HepG2 (cell line): ENCODE measurements at regions not wholly inside any gene's neighbourhood (a gene's known extent, or its start where the extent isn't known, plus 50 kb on each side); places are given as distances from the start of the nearest gene placed in this dataset.

Experiments used
- ATAC-seq: fragments of 200-7000 bp; cut with Tn5 transposase; 3 replicates; pipeline ENCODE4 v1.9.1; 2020; ENCODE audit warnings: mild to moderate bottlenecking, moderate library complexity
- BruUV-seq: library from RNA; stranded (reverse); fragments of 400-500 nt; replicated peaks from 2 replicates; lab custom pipeline; 2021; lab: Mats Ljungman, UMichigan
- CTCF ChIA-PET: fragments of 300-600 bp; formaldehyde crosslinking; extraction: SDS; loops from one replicate; lab custom pipeline; 2021; ENCODE audit warnings: low total read pairs, inconsistent platforms, low intra/inter-chr PET ratio; lab: Yijun Ruan, JAX
- POLR2A ChIA-PET: fragments of 350-600 bp; sonication (Branson Sonifier 250); formaldehyde crosslinking; loops from one replicate; lab custom pipeline; 2020; ENCODE audit warnings: antibody characterized with exemption, inconsistent platforms; lab: Yijun Ruan, JAX
- DNase-seq: peaks from one replicate; pipeline ENCODE4 v3.0.0-alpha.2; 2015; ENCODE audit warnings: low spot score
- FAIRE-seq: peaks from 3 replicates; lab custom pipeline; 2011; peaks lifted over from hg19 to GRCh38; lab: Jason Lieb, UNC
- H2AFZ ChIP-seq: one replicate; pipeline ENCODE4 v1.6.1; 2011; ENCODE audit warnings: low read length, inconsistent platforms
- H3K27ac ChIP-seq: fragments of 300-600 bp; 3 replicates; pipeline ENCODE4 v1.8.0; 2011; ENCODE audit warnings: mixed run types, mild to moderate bottlenecking, mixed read lengths, low read length, inconsistent platforms; ENCODE audit not compliant: insufficient read depth; ENCODE audit errors: extremely low read length
- H3K27me3 ChIP-seq, 2 experiments: fragments of 200-600 bp in 1 of 2; 2 replicates in 1 of 2; 3 replicates in 1 of 2; pipeline versions ENCODE4 v1.6.0 to v1.8.0; 2011; ENCODE audit warnings: low read length in 2 of 2, mild to moderate bottlenecking in 2 of 2, moderate library complexity in 2 of 2, inconsistent platforms in 1 of 2; ENCODE audit not compliant: insufficient read depth in 2 of 2, control insufficient read depth in 1 of 2
- H3K36me3 ChIP-seq, 2 experiments: fragments of 200-600 bp in 1 of 2; replicated peaks in 1 of 2; 2 replicates in 1 of 2; 3 replicates in 1 of 2; pipeline versions ENCODE4 v1.5.1 to v1.8.0; 2011; ENCODE audit warnings: low read length in 2 of 2, inconsistent platforms in 1 of 2; ENCODE audit not compliant: insufficient read depth in 2 of 2, control insufficient read depth in 1 of 2
- H3K4me1 ChIP-seq: 2 replicates; pipeline ENCODE4 v1.5.1; 2012; ENCODE audit warnings: low read length, inconsistent platforms; ENCODE audit not compliant: insufficient read depth
- H3K4me2 ChIP-seq: 2 replicates; pipeline ENCODE4 v1.6.0; 2011; ENCODE audit warnings: low read depth, low read length, inconsistent platforms
- H3K4me3 ChIP-seq, 3 experiments: fragments of 200-600 bp in 1 of 3; sonication (generic), shearing (Covaris generic) in 1 of 3; replicated peaks in 1 of 3; 2 replicates each; pipeline ENCODE4 v1.5.1; 2011 to 2016; ENCODE audit warnings: low read length in 3 of 3, inconsistent platforms in 2 of 3, low read depth in 2 of 3, mild to moderate bottlenecking in 2 of 3, control low read depth in 1 of 3, mixed read lengths in 1 of 3; ENCODE audit not compliant: insufficient read depth in 1 of 3
- H3K79me2 ChIP-seq: one replicate; pipeline ENCODE4 v1.6.1; 2011; ENCODE audit warnings: low read length, inconsistent platforms; ENCODE audit not compliant: insufficient read depth
- H3K9ac ChIP-seq: 2 replicates; pipeline ENCODE4 v1.6.0; 2011; ENCODE audit warnings: mild to moderate bottlenecking, low read depth, low read length, inconsistent platforms; ENCODE audit not compliant: insufficient read depth
- H3K9me3 ChIP-seq: 2 replicates; pipeline ENCODE4 v1.5.1; 2012; ENCODE audit warnings: mild to moderate bottlenecking, low read length
- H4K20me1 ChIP-seq: 2 replicates; pipeline ENCODE4 v1.6.0; 2011; ENCODE audit warnings: inconsistent platforms, mild to moderate bottlenecking, low read length, moderate library complexity; ENCODE audit not compliant: insufficient read depth
- CBX2 ChIP-seq, 2 experiments: fragments of 200-600 bp in 1 of 2; sonication (generic); formaldehyde crosslinking in 1 of 2; IDR thresholded peaks; 2 replicates each; pipeline versions ENCODE4 v1.7.0 to v1.8.1; 2018 to 2022; ENCODE audit warnings: low read depth in 2 of 2, low read length in 1 of 2, mild to moderate bottlenecking in 1 of 2, missing genetic modification reagents in 1 of 2
- DMAP1 ChIP-seq: IDR thresholded peaks from 2 replicates; pipeline ENCODE4 v1.6.1; 2016
- KLF16 ChIP-seq, 2 experiments: sonication (generic) in 1 of 2; formaldehyde crosslinking in 1 of 2; IDR thresholded peaks; 2 replicates each; pipeline versions ENCODE4 v1.6.1 to v1.8.0; 2016 to 2023; ENCODE audit warnings: missing genetic modification reagents in 2 of 2, missing compliant biosample characterization in 1 of 2
- NFYB ChIP-seq: sonication (generic); formaldehyde crosslinking; IDR thresholded peaks from 2 replicates; pipeline ENCODE4 v1.4.0; 2020; ENCODE audit warnings: missing genetic modification reagents
- NR1H2 ChIP-seq: sonication (generic); formaldehyde crosslinking; IDR thresholded peaks from 2 replicates; pipeline ENCODE4 v1.8.1; 2022; ENCODE audit warnings: low read depth, missing genetic modification reagents, borderline replicate concordance
- NR2C2 ChIP-seq: sonication (generic); formaldehyde crosslinking; IDR thresholded peaks from 2 replicates; pipeline ENCODE4 v1.4.0; 2020; ENCODE audit warnings: missing genetic modification reagents, mild to moderate bottlenecking, moderate library complexity, borderline replicate concordance
- PCBP1 ChIP-seq: fragments of 200-400 bp; formaldehyde crosslinking; IDR thresholded peaks from 2 replicates; pipeline ENCODE4 v1.6.1; 2017; ENCODE audit warnings: mild to moderate bottlenecking, low read depth, low read length, borderline replicate concordance
- RFX3 ChIP-seq: IDR thresholded peaks from 2 replicates; pipeline ENCODE4 v1.6.1; 2016; ENCODE audit warnings: missing biosample characterization, missing genetic modification reagents
- ZNF337 ChIP-seq: sonication (generic); formaldehyde crosslinking; IDR thresholded peaks from 2 replicates; pipeline ENCODE4 v1.5.1; 2020; ENCODE audit warnings: missing genetic modification reagents, low read depth, mild to moderate bottlenecking, borderline replicate concordance
- ZNF382 ChIP-seq: sonication (generic); formaldehyde crosslinking; IDR thresholded peaks from 2 replicates; pipeline ENCODE4 v1.5.0; 2020; ENCODE audit warnings: missing genetic modification reagents, mild to moderate bottlenecking, borderline replicate concordance
- ZNF768 ChIP-seq: sonication (generic); formaldehyde crosslinking; IDR thresholded peaks from 2 replicates; pipeline ENCODE4 v1.4.0; 2020; ENCODE audit warnings: missing genetic modification reagents
- ZNF775 ChIP-seq: sonication (generic); formaldehyde crosslinking; IDR thresholded peaks from 2 replicates; pipeline ENCODE4 v1.4.0; 2020; ENCODE audit warnings: missing genetic modification reagents, mild to moderate bottlenecking, moderate library complexity, borderline replicate concordance
- ZSCAN22 ChIP-seq: sonication (generic); formaldehyde crosslinking; IDR thresholded peaks from 2 replicates; pipeline ENCODE4 v1.4.0; 2020; ENCODE audit warnings: mild to moderate bottlenecking, missing genetic modification reagents
- WGBS: methylation state at CpG from one replicate; pipeline ENCODE4 v1.1.6; 2017; ENCODE audit warnings: low lambda C conversion rate; 5-methylcytosine and 5-hydroxymethylcytosine counted together
- in situ Hi-C: cut with HindIII; loops from 2 replicates; pipeline ENCODE4 v1.10.0; 2017; ENCODE audit warnings: low pct_unique_long_range_greater_than_20kb; ENCODE audit not compliant: extremely low pct_ligation_motif_present
- intact Hi-C: fragments of 100-400 bp; cut with micrococcal nuclease; formaldehyde crosslinking; loops from one replicate; pipeline ENCODE4 v1.10.0; 2022; ENCODE audit not compliant: unreplicated experiment

- Histone ChIP-seq H3K4me1 (no peaks in the 10 kb centered on the region), H2AFZ (no peak overlapping the region), H3K9ac (no peak overlapping the region), H3K79me2 (no peaks in the 10 kb centered on the region), H3K36me3 (no peaks in the 10 kb centered on the region), H4K20me1 (no peaks in the 10 kb centered on the region), H3K9me3 (no peaks in the 10 kb centered on the region), H3K27me3 (peaks cover 0 to 11% of the 10 kb centered on the region in 2 experiments; a peak in 2 of 5 replicates), H3K4me3 (no peak overlapping the region), H3K27ac (no peak overlapping the region), H3K4me2 (no peak overlapping the region)
- no peak for DNase-seq
- in situ Hi-C loops, result no loop called here
- ChIA-PET CTCF (no interaction called here), POLR2A (no interaction called here)
- no TSS peak for BruUV-seq
- 2% methylated on average over 2 of the region's 2 CpGs for WGBS
- no peak for ATAC-seq
- FAIRE-seq, result no peak
- TF ChIP-seq CBX2 (IDR thresholded peaks at IDR 0.05; ENCODE audit: low read depth, low read length), result peak; percentile 56; the same call in 1 of the 2 replicates
- no peak for TF ChIP-seq CBX2 (CRISPR knock-in tag; IDR thresholded peaks at IDR 0.05; ENCODE audit: low read depth)
- no peak for TF ChIP-seq NR2C2 (CRISPR knock-in tag)
- intact Hi-C loops, result no loop called here
Observed at GRCh38 chr4:138633580-138633904, 382.0 kb upstream of the NOCT start.

- DNase-seq, result no peak
- Histone ChIP-seq H2AFZ (no peak overlapping the region), H3K4me3 (no peak overlapping the region), H3K79me2 (no peaks in the 10 kb centered on the region), H3K9me3 (no peaks in the 10 kb centered on the region), H3K9ac (no peak overlapping the region), H3K27ac (no peak overlapping the region), H3K4me1 (no peaks in the 10 kb centered on the region), H3K27me3 (peaks cover 0 to 11% of the 10 kb centered on the region in 2 experiments; a peak in 2 of 5 replicates), H4K20me1 (no peaks in the 10 kb centered on the region), H3K4me2 (no peak overlapping the region), H3K36me3 (no peaks in the 10 kb centered on the region)
- 16% methylated on average over 5 of the region's 5 CpGs for WGBS
- CTCF ChIA-PET, result no interaction called here
- in situ Hi-C loops (no loop called here), intact Hi-C loops (no loop called here)
- no peak for ATAC-seq
- FAIRE-seq, result no peak
- TF ChIP-seq ZNF337 (CRISPR knock-in tag) (no peak), ZSCAN22 (no peak), KLF16 (CRISPR knock-in tag; IDR thresholded peaks at IDR 0.05) (no peak), PCBP1 (no peak), ZNF768 (CRISPR knock-in tag) (no peak), ZNF382 (no peak), NR1H2 (CRISPR knock-in tag) (no peak), NFYB (CRISPR knock-in tag) (no peak), ZNF775 (CRISPR knock-in tag) (no peak), RFX3 (CRISPR knock-in tag) (no peak), DMAP1 (CRISPR knock-in tag) (no peak)
- BruUV-seq, result no TSS peak
- POLR2A ChIA-PET, result no interaction called here
Observed at GRCh38 chr4:138632856-138633579, 382.6 kb upstream of the NOCT start.
